GM13976 (cell line): ENCODE measurements at regions not wholly inside any gene's neighbourhood (a gene's known extent, or its start where the extent isn't known, plus 50 kb on each side); places are given as distances from the start of the nearest gene placed in this dataset.

ENCODE experiments used
- DNase-seq: peaks from one replicate; pipeline ENCODE4 v3.0.0; 2012; ENCODE audit warnings: low spot score
- in situ Hi-C: fragments of 300-500 bp; cut with MboI; formaldehyde crosslinking; loops from one replicate; pipeline ENCODE4 v1.12.0; 2022; ENCODE audit warnings: low sequenced_read_pairs, mixed read lengths, inconsistent platforms; ENCODE audit not compliant: unreplicated experiment
- TF ChIP-seq, protein P1 (sequence below): IDR thresholded peaks from 2 replicates; pipeline ENCODE4 v1.5.1; 2012; ENCODE audit warnings: borderline replicate concordance, mild to moderate bottlenecking; ENCODE audit not compliant: insufficient read depth; ENCODE audit errors: extremely low read depth, missing control alignments, control extremely low read depth

DNA sequence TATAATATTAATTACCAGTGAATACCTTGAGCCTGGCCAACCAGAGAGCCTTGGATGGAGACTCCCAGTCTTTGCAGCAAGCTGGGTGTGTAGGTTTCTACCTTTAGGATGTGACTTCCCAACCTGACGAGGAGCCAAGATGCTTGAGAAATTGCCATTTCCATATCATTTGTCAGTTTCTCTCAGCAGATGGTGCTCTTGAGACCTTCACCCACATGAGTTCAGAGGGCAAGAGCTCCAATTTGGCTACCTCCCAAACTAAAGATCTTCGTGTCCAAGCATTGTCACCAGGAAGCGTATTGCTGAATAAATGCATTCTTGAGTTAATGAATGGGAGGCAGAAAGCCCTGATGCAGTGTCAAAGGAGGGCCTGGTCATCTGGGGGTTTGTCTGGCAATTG is 106.4 kb upstream of the TBX5 start:
- in situ Hi-C loops = no loop called here
- TF ChIP-seq, protein P1, sequence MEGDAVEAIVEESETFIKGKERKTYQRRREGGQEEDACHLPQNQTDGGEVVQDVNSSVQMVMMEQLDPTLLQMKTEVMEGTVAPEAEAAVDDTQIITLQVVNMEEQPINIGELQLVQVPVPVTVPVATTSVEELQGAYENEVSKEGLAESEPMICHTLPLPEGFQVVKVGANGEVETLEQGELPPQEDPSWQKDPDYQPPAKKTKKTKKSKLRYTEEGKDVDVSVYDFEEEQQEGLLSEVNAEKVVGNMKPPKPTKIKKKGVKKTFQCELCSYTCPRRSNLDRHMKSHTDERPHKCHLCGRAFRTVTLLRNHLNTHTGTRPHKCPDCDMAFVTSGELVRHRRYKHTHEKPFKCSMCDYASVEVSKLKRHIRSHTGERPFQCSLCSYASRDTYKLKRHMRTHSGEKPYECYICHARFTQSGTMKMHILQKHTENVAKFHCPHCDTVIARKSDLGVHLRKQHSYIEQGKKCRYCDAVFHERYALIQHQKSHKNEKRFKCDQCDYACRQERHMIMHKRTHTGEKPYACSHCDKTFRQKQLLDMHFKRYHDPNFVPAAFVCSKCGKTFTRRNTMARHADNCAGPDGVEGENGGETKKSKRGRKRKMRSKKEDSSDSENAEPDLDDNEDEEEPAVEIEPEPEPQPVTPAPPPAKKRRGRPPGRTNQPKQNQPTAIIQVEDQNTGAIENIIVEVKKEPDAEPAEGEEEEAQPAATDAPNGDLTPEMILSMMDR = no peak
- DNase-seq = no peak

DNA sequence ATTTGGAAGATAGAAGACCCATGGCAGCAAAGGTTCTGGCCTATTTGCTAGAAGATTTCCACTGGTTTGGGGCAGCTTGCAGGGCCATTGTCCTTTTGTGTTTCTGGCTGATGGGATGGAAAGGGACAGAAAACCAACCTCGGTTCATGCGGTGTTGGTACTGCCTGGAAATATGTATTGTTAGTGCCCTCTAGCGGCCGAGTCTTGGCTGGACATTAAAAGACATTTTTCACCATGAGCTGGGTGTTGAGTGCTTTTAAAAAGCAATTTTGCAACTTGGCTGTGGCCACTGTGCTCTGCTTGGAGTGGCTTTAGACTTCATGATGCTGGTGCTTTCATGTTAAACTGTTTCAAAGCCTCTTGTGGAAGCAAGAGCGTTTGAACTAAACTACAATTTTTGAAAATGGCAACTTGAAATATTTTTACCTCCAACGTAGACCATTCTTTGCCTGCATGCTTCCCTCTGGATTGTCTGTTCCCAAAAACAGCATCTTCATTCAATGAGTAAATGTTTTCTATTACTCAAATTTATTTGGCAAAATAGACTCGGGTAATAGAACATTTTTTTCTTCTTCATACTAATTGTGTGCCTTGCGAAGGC is 102.7 kb upstream of the TBX5 start:
- TF ChIP-seq, protein P1 = peak; percentile 52
- DNase-seq = peak; percentile 64
- in situ Hi-C loops = loop anchor here (10.0 kb wide), 1 partner anchor 514 kb away; no protein-coding TSS in a partner anchor

DNA sequence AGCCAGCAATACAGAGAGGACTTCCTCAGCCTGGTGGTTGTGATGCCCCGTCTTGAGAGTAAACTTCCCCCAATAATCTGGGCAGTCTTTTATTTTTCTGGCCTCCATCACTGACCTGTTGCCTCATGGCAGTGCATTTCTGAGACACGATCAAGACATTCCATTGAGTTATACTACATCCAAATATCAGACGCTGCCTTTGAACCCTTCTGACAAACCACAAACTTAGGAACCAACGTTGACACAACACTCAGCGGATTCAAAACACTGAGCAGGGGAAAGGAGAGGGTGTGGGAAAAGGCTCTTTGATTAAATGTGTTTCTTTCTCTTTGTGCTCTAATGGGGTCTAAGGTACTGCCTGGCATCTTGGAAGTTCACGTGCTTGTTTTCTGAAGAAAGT is 100.7 kb upstream of the TBX5 start:
- in situ Hi-C loops = loop anchor here (10.0 kb wide), 1 partner anchor 512 kb away; no protein-coding TSS in a partner anchor
- DNase-seq = no peak
- TF ChIP-seq, protein P1 = no peak

GRCh38 chr12:114504311-114504710 is 98.4 kb upstream of the TBX5 start:
- TF ChIP-seq, protein P1 = no peak
- in situ Hi-C loops = loop anchor here (10.0 kb wide), 1 partner anchor 510 kb away; no protein-coding TSS in a partner anchor
- DNase-seq = no peak

- in situ Hi-C loops = loop anchor here (10.0 kb wide), 1 partner anchor 507 kb away; no protein-coding TSS in a partner anchor
- no peak for DNase-seq
- TF ChIP-seq, protein P1 = no peak
These were observed 95.5 kb upstream of the TBX5 start for GRCh38 chr12:114501474-114501807.

- TF ChIP-seq, protein P1 = no peak
- in situ Hi-C loops = loop anchor here (10.0 kb wide), 1 partner anchor 506 kb away; no protein-coding TSS in a partner anchor
- no peak for DNase-seq
These were observed 95.0 kb upstream of the TBX5 start for GRCh38 chr12:114500775-114501473.
